Lung (tissue), 11 donors: ENCODE measurements at regions not wholly inside any gene's neighbourhood (a gene's known extent, or its start where the extent isn't known, plus 50 kb on each side); places are given as distances from the start of the nearest gene placed in this dataset.

Source experiments
- ATAC-seq: fragments of 200-7000 bp; cut with Tn5 transposase; one replicate; pipeline ENCODE4 v1.9.1; 2020; ENCODE audit warnings: moderate number of reproducible peaks; ENCODE audit not compliant: insufficient read depth, low FRiP score
- DNase-seq, 3 donors: peaks; one replicate each; pipeline ENCODE4 v3.0.0-alpha.2; 2013 to 2017
- H3K27ac ChIP-seq, 2 donors: one replicate each; pipeline ENCODE4 v1.5.1; 2013; ENCODE audit warnings: mild to moderate bottlenecking in 2 of 2, moderate library complexity in 2 of 2, control low read depth in 1 of 2, inconsistent platforms in 1 of 2, low read depth in 1 of 2, low read length in 1 of 2
- H3K27me3 ChIP-seq, 3 donors: one replicate each; pipeline ENCODE4 v1.5.1; 2013; ENCODE audit warnings: low read length in 2 of 3; ENCODE audit not compliant: control insufficient read depth in 3 of 3, insufficient read depth in 3 of 3
- H3K36me3 ChIP-seq, 4 donors: one replicate each; pipeline ENCODE4 v1.5.1; 2013; ENCODE audit warnings: low read length in 4 of 4, mild to moderate bottlenecking in 1 of 4, moderate library complexity in 1 of 4; ENCODE audit not compliant: control insufficient read depth in 4 of 4, insufficient read depth in 4 of 4
- H3K4me1 ChIP-seq, 5 donors: one replicate each; pipeline ENCODE4 v1.5.1; 2013; ENCODE audit warnings: low read length in 5 of 5, mild to moderate bottlenecking in 2 of 5, moderate library complexity in 1 of 5; ENCODE audit not compliant: control insufficient read depth in 5 of 5, insufficient read depth in 5 of 5
- H3K4me3 ChIP-seq: one replicate; pipeline ENCODE4 v1.5.1; 2013; ENCODE audit warnings: mild to moderate bottlenecking, control low read depth, moderate library complexity
- H3K9ac ChIP-seq, 2 donors: one replicate each; pipeline ENCODE4 v1.5.1; 2013; ENCODE audit warnings: low read length in 2 of 2, control low read depth in 1 of 2; ENCODE audit not compliant: insufficient read depth in 1 of 2
- H3K9me3 ChIP-seq, 4 donors: one replicate each; pipeline ENCODE4 v1.5.1; 2013; ENCODE audit warnings: low read length in 3 of 4, mild to moderate bottlenecking in 1 of 4, moderate library complexity in 1 of 4; ENCODE audit not compliant: control insufficient read depth in 4 of 4, insufficient read depth in 3 of 4
- WGBS, 2 donors: extraction: QIAGEN DNeasy Blood & Tissue Kit; methylation state at CpG; one replicate each; pipeline ENCODE4 v1.1.7; 2013; 5-methylcytosine and 5-hydroxymethylcytosine counted together
- TF ChIP-seq, protein P1 (sequence below): IDR thresholded peaks from 2 replicates; pipeline ENCODE4 v1.5.1; 2012; ENCODE audit warnings: mild to moderate bottlenecking; ENCODE audit errors: control extremely low read depth, extremely low read depth
- donor health status: control.
- donor health status: control.
- donor health status: Bipolar disorder and iron deficiency.
- donor health status: healthy.
- donor health status: DM: yes; HTN: yes; CAD: no.

DNA sequence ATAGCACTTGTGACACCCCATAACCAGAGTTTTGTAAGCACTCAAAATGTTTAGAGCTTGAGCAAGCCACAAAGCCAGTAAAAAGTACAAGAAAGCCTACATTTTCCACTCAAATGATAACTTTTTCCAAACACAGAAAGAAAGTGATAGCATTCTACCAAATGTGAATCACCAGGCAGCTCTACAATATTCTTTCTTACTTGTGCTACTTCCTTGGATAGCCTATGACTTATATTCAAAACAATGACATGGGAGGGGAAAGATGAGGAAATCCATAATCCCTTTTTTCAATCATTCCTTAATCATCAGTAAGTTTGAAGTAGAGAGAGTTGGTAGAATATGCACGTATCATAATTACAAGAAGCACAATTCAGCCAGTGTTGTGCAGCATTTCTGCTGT is 650.8 kb upstream of the PCDH9 start:
- DNase-seq (no peak), ATAC-seq (no peak)
- no peaks in the 10 kb centered on the region for H3K27me3 ChIP-seq
- TF ChIP-seq, protein P1, sequence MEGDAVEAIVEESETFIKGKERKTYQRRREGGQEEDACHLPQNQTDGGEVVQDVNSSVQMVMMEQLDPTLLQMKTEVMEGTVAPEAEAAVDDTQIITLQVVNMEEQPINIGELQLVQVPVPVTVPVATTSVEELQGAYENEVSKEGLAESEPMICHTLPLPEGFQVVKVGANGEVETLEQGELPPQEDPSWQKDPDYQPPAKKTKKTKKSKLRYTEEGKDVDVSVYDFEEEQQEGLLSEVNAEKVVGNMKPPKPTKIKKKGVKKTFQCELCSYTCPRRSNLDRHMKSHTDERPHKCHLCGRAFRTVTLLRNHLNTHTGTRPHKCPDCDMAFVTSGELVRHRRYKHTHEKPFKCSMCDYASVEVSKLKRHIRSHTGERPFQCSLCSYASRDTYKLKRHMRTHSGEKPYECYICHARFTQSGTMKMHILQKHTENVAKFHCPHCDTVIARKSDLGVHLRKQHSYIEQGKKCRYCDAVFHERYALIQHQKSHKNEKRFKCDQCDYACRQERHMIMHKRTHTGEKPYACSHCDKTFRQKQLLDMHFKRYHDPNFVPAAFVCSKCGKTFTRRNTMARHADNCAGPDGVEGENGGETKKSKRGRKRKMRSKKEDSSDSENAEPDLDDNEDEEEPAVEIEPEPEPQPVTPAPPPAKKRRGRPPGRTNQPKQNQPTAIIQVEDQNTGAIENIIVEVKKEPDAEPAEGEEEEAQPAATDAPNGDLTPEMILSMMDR: no peak
- 88 to 91% methylated on average over 1 of the region's 1 CpG for WGBS, 2 donors
- H3K27ac ChIP-seq: no peak overlapping the region
- H3K4me1 ChIP-seq: no peaks in the 10 kb centered on the region
- no peak overlapping the region for H3K9ac ChIP-seq
- no peak overlapping the region for H3K4me3 ChIP-seq
- H3K36me3 ChIP-seq: no peaks in the 10 kb centered on the region
- peaks cover 0 to 4% (median 0%) of the 10 kb centered on the region in 4 donors for H3K9me3 ChIP-seq

DNA sequence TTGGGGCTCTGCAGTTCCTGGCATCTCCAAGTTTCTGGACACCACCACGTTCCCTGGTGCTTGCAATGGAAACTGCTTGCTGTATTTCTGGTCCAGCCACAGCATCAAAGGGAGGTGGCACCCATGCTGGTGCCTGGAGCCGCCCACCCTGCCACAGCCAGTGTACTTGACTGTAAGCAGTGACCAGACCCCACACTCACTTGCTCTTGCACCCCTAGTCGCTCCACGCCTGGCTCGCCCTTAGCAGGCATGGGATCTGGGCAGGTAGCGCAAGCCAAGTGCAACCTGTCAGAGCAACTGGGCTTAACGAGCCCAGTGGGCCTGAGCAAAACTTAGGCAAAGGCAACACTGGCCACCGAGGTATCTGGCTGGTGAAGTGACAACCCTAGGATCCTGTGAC is 648.2 kb upstream of the PCDH9 start:
- no peak overlapping the region for H3K9ac ChIP-seq
- H3K27me3 ChIP-seq: no peaks in the 10 kb centered on the region
- no peak overlapping the region for H3K4me3 ChIP-seq
- DNase-seq (no peak), ATAC-seq (no peak)
- no peaks in the 10 kb centered on the region for H3K4me1 ChIP-seq
- WGBS, 2 donors: 86 to 90% methylated on average over 8 of the region's 8 CpGs
- no peak overlapping the region for H3K27ac ChIP-seq
- TF ChIP-seq, protein P1: no peak
- H3K36me3 ChIP-seq: no peaks in the 10 kb centered on the region
- peaks cover 0 to 3% (median 0%) of the 10 kb centered on the region in 4 donors for H3K9me3 ChIP-seq

DNA sequence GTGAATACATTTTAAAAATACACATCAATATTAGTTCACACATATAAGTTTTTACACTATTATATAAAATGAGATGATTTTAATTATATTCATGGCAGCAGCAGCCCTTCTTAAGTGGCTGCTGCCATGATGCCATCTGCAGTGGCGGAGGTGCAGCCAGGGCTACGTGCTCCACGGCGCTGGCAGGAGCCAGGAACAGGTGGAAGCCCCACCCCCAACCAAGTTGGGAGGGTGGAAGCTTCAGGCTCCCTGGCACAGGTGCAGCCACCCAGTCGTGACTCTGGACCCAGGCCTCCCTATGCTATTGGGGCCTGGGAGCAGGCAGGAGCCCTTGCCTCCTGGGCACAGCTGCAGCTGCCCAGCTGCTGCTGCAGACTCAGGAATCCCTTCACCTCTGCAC is 646.9 kb upstream of the PCDH9 start:
- Histone ChIP-seq H3K27ac (no peak overlapping the region), H3K9me3 (peaks cover 0 to 3% (median 0%) of the 10 kb centered on the region in 4 donors), H3K4me3 (no peak overlapping the region), H3K27me3 (no peaks in the 10 kb centered on the region), H3K36me3 (no peaks in the 10 kb centered on the region), H3K4me1 (no peaks in the 10 kb centered on the region), H3K9ac (no peak overlapping the region)
- DNase-seq (no peak), ATAC-seq (no peak)
- 89 to 94% methylated on average over 4 to 5 of the region's 5 CpGs for WGBS, 2 donors
- TF ChIP-seq, protein P1: no peak

DNA sequence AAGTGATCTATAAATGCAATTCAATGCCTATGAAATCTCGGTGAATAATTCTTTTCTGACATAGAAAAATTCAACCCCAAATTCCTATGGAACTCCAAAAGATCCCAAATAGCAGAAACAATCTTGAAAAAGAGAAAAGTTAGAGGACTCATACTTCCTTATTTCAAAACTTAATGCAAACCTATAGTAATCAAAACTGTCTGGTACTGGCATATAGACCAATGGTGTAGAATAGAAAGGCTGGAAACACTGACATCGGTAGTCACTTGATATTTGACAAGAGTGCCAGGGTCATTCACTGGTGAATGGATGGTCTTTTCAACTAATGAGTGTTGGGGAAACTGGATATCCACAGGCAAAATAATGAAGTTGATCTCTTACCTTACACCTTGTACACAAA is 637.1 kb upstream of the PCDH9 start:
- 88% methylated on average over 2 of the region's 2 CpGs for WGBS, 2 donors
- ATAC-seq: no peak
- TF ChIP-seq, protein P1: no peak

More for the DNA sequence above, 637.1 kb upstream of the PCDH9 start:
- Histone ChIP-seq H3K9ac (no peak overlapping the region), H3K27ac (no peak overlapping the region), H3K4me1 (no peaks in the 10 kb centered on the region), H3K27me3 (no peaks in the 10 kb centered on the region), H3K4me3 (no peak overlapping the region), H3K9me3 (peaks cover 0 to 3% (median 1%) of the 10 kb centered on the region in 4 donors), H3K36me3 (no peaks in the 10 kb centered on the region)
- no peak for DNase-seq
